ENCODE measurements at regions not wholly inside any gene's neighbourhood (a gene's known extent, or its start where the extent isn't known, plus 50 kb on each side); places are given as distances from the start of the nearest gene placed in this dataset.
A peak's percentile ranks its signal among the peaks of the same experiment; 100 is the strongest.

DNA sequence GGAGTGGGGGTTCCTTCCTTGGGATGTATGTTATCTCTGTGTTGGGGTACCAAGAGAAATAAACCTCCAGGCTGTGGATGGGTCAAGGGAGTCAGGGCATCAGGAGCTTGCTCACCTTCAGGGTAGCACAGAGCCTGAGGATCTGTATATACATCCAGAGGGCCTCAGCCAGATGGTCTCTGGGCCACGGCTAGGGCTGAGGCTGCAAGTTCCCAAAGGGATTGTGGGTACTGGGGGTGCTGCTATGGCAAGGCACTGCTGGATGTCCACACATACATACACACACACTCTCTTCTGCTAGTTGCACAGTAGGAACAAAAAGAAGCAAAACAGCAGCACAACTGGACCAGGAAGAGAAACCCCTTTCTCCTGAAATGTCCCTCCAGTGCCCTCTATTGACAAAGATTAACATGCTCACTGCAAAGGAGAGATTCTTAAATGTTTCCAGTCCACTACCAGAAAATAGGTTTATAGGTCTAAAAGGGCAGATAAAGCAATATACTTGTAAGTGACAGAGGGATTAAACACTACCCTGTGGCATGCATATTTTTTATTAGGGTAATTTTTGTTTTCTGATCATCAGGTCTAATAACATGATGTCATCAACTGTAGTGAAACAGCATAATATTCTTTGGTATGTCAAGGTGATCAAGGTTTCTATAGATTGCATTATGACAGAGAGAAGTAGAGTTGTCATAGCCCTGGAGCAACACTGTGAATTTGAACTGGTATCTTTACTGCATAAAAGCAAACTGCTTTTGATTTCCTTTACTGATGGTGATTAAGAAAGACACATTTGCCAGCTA, 56.3 kb upstream of the KCNN2 start:
- TF ChIP-seq, protein P1, sequence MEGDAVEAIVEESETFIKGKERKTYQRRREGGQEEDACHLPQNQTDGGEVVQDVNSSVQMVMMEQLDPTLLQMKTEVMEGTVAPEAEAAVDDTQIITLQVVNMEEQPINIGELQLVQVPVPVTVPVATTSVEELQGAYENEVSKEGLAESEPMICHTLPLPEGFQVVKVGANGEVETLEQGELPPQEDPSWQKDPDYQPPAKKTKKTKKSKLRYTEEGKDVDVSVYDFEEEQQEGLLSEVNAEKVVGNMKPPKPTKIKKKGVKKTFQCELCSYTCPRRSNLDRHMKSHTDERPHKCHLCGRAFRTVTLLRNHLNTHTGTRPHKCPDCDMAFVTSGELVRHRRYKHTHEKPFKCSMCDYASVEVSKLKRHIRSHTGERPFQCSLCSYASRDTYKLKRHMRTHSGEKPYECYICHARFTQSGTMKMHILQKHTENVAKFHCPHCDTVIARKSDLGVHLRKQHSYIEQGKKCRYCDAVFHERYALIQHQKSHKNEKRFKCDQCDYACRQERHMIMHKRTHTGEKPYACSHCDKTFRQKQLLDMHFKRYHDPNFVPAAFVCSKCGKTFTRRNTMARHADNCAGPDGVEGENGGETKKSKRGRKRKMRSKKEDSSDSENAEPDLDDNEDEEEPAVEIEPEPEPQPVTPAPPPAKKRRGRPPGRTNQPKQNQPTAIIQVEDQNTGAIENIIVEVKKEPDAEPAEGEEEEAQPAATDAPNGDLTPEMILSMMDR (IDR thresholded peaks at IDR 0.05; ENCODE audit: low read depth, low read length, missing control alignments): peak; percentile 63
- H3K4me3 ChIP-seq (replicated peaks; ENCODE audit: low read depth, low read length): no peak overlapping the region
- peak; percentile 72 for DNase-seq (ENCODE audit: extremely low read depth, low read depth)

DNA sequence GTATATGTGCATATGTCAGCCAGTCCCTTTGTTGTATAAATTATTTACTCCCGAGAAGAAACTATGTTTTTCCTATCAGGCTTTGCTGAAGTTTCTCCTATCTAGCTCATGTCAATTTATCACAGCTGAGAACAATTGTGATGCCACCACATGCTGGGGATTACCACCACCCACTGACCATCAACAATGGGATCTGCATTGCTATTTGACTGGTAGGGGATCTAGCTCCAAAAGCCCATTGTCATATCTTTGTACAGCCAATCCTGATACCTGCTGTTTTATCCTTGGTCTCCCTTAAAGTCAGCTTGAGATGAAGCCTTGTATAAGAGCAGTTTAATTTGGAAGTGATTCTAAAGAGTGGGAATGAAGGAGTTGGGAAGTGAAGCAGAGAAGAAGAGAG, 53.9 kb upstream of the KCNN2 start:
- no peak overlapping the region for H3K4me3 ChIP-seq (replicated peaks; ENCODE audit: low read depth, low read length)
- TF ChIP-seq, protein P1 (IDR thresholded peaks at IDR 0.05; ENCODE audit: low read depth, low read length, missing control alignments): no peak
- DNase-seq (ENCODE audit: extremely low read depth, low read depth): no peak

- no peak overlapping the region for H3K4me3 ChIP-seq (replicated peaks; ENCODE audit: low read depth, low read length)
- TF ChIP-seq, protein P1 (IDR thresholded peaks at IDR 0.05; ENCODE audit: low read depth, low read length, missing control alignments): no peak
- no peak for DNase-seq (ENCODE audit: extremely low read depth, low read depth)
Observed at GRCh38 chr5:114308508-114308907, 53.4 kb upstream of the KCNN2 start.

- H3K4me3 ChIP-seq (replicated peaks; ENCODE audit: low read depth, low read length): no peak overlapping the region
- DNase-seq (ENCODE audit: extremely low read depth, low read depth): no peak
- TF ChIP-seq, protein P1 (IDR thresholded peaks at IDR 0.05; ENCODE audit: low read depth, low read length, missing control alignments): no peak
Observed at GRCh38 chr5:114310666-114311065, 51.2 kb upstream of the KCNN2 start.

DNA sequence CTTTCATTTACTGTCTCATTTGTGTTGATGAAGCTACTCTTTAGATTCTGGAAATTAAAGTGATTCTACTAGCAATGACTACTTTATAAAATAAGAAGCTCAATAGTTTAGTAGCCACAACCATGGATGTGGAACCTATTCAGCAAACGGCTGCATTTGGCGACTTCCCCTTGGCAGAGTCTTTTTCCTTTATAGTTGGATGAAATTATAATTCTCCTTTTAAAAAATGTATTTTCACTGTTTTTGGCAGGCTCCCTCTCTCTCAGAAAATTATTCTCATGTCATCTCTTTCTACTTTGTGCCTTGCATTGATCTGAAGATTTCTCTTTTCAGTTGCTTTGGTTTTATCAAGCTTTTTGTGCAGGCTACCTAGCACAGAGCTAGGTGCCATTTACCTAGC, 50.6 kb upstream of the KCNN2 start:
- no peak overlapping the region for H3K4me3 ChIP-seq (replicated peaks; ENCODE audit: low read depth, low read length)
- DNase-seq (ENCODE audit: extremely low read depth, low read depth): no peak

GRCh38 chr5:114311968-114312367, 49.9 kb upstream of the KCNN2 start:
- no peak for DNase-seq (ENCODE audit: extremely low read depth, low read depth)
- H3K4me3 ChIP-seq (replicated peaks; ENCODE audit: low read depth, low read length): no peak overlapping the region
- TF ChIP-seq, protein P1 (IDR thresholded peaks at IDR 0.05; ENCODE audit: low read depth, low read length, missing control alignments): no peak

More for the DNA sequence above, 50.6 kb upstream of the KCNN2 start:
- TF ChIP-seq, protein P1 (IDR thresholded peaks at IDR 0.05; ENCODE audit: low read depth, low read length, missing control alignments): no peak

Measured in HFF-Myc (cell line).